K562 (cell line): ENCODE measurements at regions not wholly inside any gene's neighbourhood (a gene's known extent, or its start where the extent isn't known, plus 50 kb on each side); places are given as distances from the start of the nearest gene placed in this dataset.

ENCODE experiments used
- ATAC-seq: fragments of 200-7000 bp; cut with Tn5 transposase; 3 replicates; pipeline ENCODE4 v1.9.1; 2020; ENCODE audit warnings: moderate library complexity
- BruUV-seq: library from RNA; stranded (reverse); fragments of 400-500 nt; replicated peaks from 2 replicates; lab custom pipeline; 2021; lab: Mats Ljungman, UMichigan
- CTCF ChIA-PET: fragments of 300-600 bp; formaldehyde crosslinking; extraction: SDS; loops from one replicate; lab custom pipeline; 2021; ENCODE audit warnings: low intra/inter-chr PET ratio; lab: Yijun Ruan, JAX
- POLR2A ChIA-PET: fragments of 300-600, 350-650 bp; sonication (Branson Sonifier 250); formaldehyde crosslinking; extraction: SDS; loops from one replicate; lab custom pipeline; 2021; ENCODE audit warnings: antibody characterized with exemption, inconsistent platforms; lab: Yijun Ruan, JAX
- DNase-seq, 4 experiments: peaks; one replicate each; pipeline versions ENCODE4 v3.0.0 to v3.0.0-alpha.2; 2011 to 2018; ENCODE audit warnings: low spot score in 3 of 4, mixed read lengths in 3 of 4; ENCODE audit errors: extremely low read depth in 1 of 4
- FAIRE-seq: peaks from 2 replicates; lab custom pipeline; 2011; peaks lifted over from hg19 to GRCh38; lab: Jason Lieb, UNC
- H2AFZ ChIP-seq: 2 replicates; pipeline ENCODE4 v1.6.0; 2011; ENCODE audit warnings: low read depth, low read length, control low read depth, inconsistent platforms
- H3K27ac ChIP-seq: fragments of 200-600 bp; 3 replicates; pipeline ENCODE4 v1.8.0; 2011; ENCODE audit warnings: low read depth, mild to moderate bottlenecking, control low read depth, inconsistent platforms, low read length, moderate library complexity, mixed read lengths; ENCODE audit errors: extremely low read depth
- H3K27me3 ChIP-seq, 2 experiments: fragments of 300-600 bp in 1 of 2; 2 replicates in 1 of 2; 3 replicates in 1 of 2; pipeline versions ENCODE4 v1.6.0 to v1.8.0; 2011; ENCODE audit warnings: inconsistent platforms in 2 of 2, low read length in 2 of 2, mild to moderate bottlenecking in 1 of 2, mixed read lengths in 1 of 2, moderate library complexity in 1 of 2; ENCODE audit not compliant: control insufficient read depth in 2 of 2, insufficient read depth in 2 of 2
- H3K36me3 ChIP-seq: fragments of 300-600 bp; 3 replicates; pipeline ENCODE4 v1.8.0; 2011; ENCODE audit warnings: mild to moderate bottlenecking, low read length, inconsistent platforms; ENCODE audit not compliant: control insufficient read depth, insufficient read depth
- H3K4me1 ChIP-seq, 2 experiments: fragments of 200-600 bp in 1 of 2; replicated peaks in 1 of 2; 2 replicates in 1 of 2; 3 replicates in 1 of 2; pipeline versions ENCODE4 v1.5.1 to v1.8.0; 2011; ENCODE audit warnings: inconsistent platforms in 2 of 2, low read length in 2 of 2, mild to moderate bottlenecking in 1 of 2, mixed read lengths in 1 of 2, moderate library complexity in 1 of 2; ENCODE audit not compliant: control insufficient read depth in 2 of 2, insufficient read depth in 2 of 2
- H3K4me2 ChIP-seq: 2 replicates; pipeline ENCODE4 v1.6.1; 2011; ENCODE audit warnings: low read length, control low read depth, inconsistent platforms, mixed read lengths; ENCODE audit not compliant: insufficient read depth
- H3K4me3 ChIP-seq: fragments of 200-600 bp; sonication (generic), shearing (Covaris generic); 2 replicates; pipeline ENCODE4 v1.5.1; 2016; ENCODE audit warnings: control low read depth, inconsistent platforms
- H3K79me2 ChIP-seq: fragments of 200-600 bp; 3 replicates; pipeline ENCODE4 v1.8.0; 2011; ENCODE audit warnings: low read length, inconsistent platforms; ENCODE audit not compliant: control insufficient read depth, insufficient read depth
- H3K9ac ChIP-seq, 2 experiments: 2 replicates each; pipeline versions ENCODE4 v1.6.0 to v1.6.1; 2011; ENCODE audit warnings: low read depth in 2 of 2, low read length in 2 of 2, control low read depth in 1 of 2, inconsistent platforms in 1 of 2, mild to moderate bottlenecking in 1 of 2, mixed read lengths in 1 of 2; ENCODE audit not compliant: insufficient read depth in 1 of 2
- H3K9me1 ChIP-seq: one replicate; pipeline ENCODE4 v1.6.0; 2011; ENCODE audit warnings: inconsistent platforms, mild to moderate bottlenecking, low read length, moderate library complexity; ENCODE audit not compliant: control insufficient read depth, insufficient read depth
- H3K9me3 ChIP-seq: replicated peaks from 2 replicates; pipeline ENCODE4 v1.5.1; 2011; ENCODE audit warnings: low read depth, low read length, inconsistent platforms; ENCODE audit not compliant: control insufficient read depth, insufficient read depth
- H4K20me1 ChIP-seq: replicated peaks from 2 replicates; pipeline ENCODE4 v1.6.1; 2011; ENCODE audit warnings: low read length, inconsistent platforms, mixed read lengths; ENCODE audit not compliant: control insufficient read depth, insufficient read depth
- ARID3B ChIP-seq: fragments of 250-450 bp; sonication (Bioruptor Pico); IDR thresholded peaks from 2 replicates; pipeline ENCODE4 v1.4.0; 2020; ENCODE audit warnings: borderline replicate concordance
- ELF4 ChIP-seq: fragments of 450-650 bp; formaldehyde crosslinking; IDR thresholded peaks from 2 replicates; pipeline ENCODE4 v1.4.0; 2022; ENCODE audit warnings: missing genetic modification characterization
- ETS2 ChIP-seq: IDR thresholded peaks from 2 replicates; pipeline ENCODE4 v1.6.1; 2016; ENCODE audit warnings: borderline replicate concordance, missing genetic modification characterization, mild to moderate bottlenecking, moderate library complexity, missing compliant biosample characterization; ENCODE audit not compliant: poor library complexity, severe bottlenecking
- NCOR1 ChIP-seq: fragments of 450-650 bp; IDR thresholded peaks from 2 replicates; pipeline ENCODE4 v1.6.1; 2016; ENCODE audit warnings: mild to moderate bottlenecking, moderate library complexity
- RREB1 ChIP-seq: fragments of 250-450 bp; sonication (Bioruptor Pico); IDR thresholded peaks from 2 replicates; pipeline ENCODE4 v1.4.0; 2020
- ZNF551 ChIP-seq: fragments of 250-450 bp; sonication (Bioruptor Pico); IDR thresholded peaks from 2 replicates; pipeline ENCODE4 v1.5.0; 2021; ENCODE audit warnings: mild to moderate bottlenecking, moderate library complexity
- ZNF77 ChIP-seq: fragments of 250-450 bp; sonication (Bioruptor Pico); IDR thresholded peaks from 2 replicates; pipeline ENCODE4 v1.5.0; 2020
- WGBS: fragments of 100-300 bp; shearing (Covaris generic); methylation state at CpG from one replicate; pipeline ENCODE4 v1.1.6; 2016; ENCODE audit warnings: low coverage, mixed read lengths; ENCODE audit not compliant: insufficient coverage; ENCODE audit errors: missing lambda C conversion rate; 5-methylcytosine and 5-hydroxymethylcytosine counted together
- in situ Hi-C: fragments of 300-500 bp; cut with MboI; formaldehyde crosslinking; loops from 4 replicates; pipeline ENCODE4 v1.15.0; 2018; ENCODE audit warnings: inconsistent platforms, mixed read lengths
- intact Hi-C: fragments of 100-400 bp; cut with micrococcal nuclease; formaldehyde crosslinking; loops from 2 replicates; pipeline ENCODE4 v1.14.2; 2022

GRCh38 chr13:19061278-19061677 is 120.3 kb downstream of the TUBA3C start:
- H3K36me3 ChIP-seq: no peaks in the 10 kb centered on the region
- no peaks in the 10 kb centered on the region for H3K9me3 ChIP-seq
- no peak for DNase-seq
- TF ChIP-seq ETS2 (no peak), ARID3B (CRISPR knock-in tag) (no peak)
- TF ChIP-seq, all 486 proteins: peak for 0
- Histone ChIP-seq H3K4me2 (no peak overlapping the region), H3K9ac (no peak overlapping the region), H3K4me1 (no peaks in the 10 kb centered on the region), H3K79me2 (no peaks in the 10 kb centered on the region), H4K20me1 (no peaks in the 10 kb centered on the region), H2AFZ (no peak overlapping the region), H3K4me3 (no peak overlapping the region), H3K27ac (no peak overlapping the region), H3K9me1 (no peaks in the 10 kb centered on the region), H3K27me3 (no peaks in the 10 kb centered on the region; a peak in 2 of 5 replicates)
- no TSS peak for BruUV-seq
- intact Hi-C loops: loop anchor here (10.0 kb wide), 1 partner anchor 624 kb away; no protein-coding TSS in a partner anchor
- FAIRE-seq (no peak), ATAC-seq (no peak)
- in situ Hi-C loops: no loop called here
- no CpG with 5 or more reads among the region's 6 CpGs for WGBS
- ChIA-PET POLR2A (no interaction called here), CTCF (no interaction called here)

DNA sequence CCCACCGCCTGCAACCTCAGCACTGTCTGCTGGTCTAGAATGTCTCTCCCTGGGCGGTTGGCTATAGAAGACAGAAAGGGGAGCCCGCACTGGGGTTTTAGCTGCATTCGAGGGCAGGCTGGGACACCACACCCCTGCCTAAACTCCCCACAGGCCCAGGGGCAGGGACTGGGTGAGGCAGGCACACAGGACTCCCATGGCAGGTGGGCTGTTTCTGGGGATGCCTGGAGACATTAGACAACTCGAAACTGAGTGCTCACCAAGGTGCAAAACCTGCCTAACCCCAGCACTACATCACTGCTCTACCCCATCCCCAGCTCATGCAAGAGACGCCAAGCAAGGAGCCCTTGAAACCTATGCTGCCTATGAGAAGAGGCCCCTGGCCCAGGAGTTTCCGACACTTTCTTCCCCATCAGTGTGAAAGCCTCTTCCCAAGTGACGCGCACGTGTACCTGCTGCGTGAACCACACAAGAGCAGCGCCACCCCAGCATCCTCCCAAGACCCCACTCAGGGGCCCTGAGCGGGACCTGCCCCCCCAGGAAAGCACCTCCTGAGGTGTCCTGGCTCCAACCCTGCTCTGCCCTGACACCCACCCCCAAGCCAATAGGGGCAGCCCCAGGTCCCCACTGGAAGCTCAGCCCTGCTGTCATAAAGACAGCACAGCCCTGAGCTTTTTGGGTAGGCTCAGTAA is 121.2 kb downstream of the TUBA3C start:
- Histone ChIP-seq H2AFZ (no peak overlapping the region), H4K20me1 (no peaks in the 10 kb centered on the region), H3K79me2 (no peaks in the 10 kb centered on the region), H3K4me3 (no peak overlapping the region), H3K4me2 (no peak overlapping the region), H3K27me3 (no peaks in the 10 kb centered on the region; a peak in 2 of 5 replicates), H3K36me3 (no peaks in the 10 kb centered on the region), H3K27ac (no peak overlapping the region), H3K9ac (no peak overlapping the region), H3K9me1 (no peaks in the 10 kb centered on the region), H3K4me1 (no peaks in the 10 kb centered on the region), H3K9me3 (no peaks in the 10 kb centered on the region)
- CTCF ChIA-PET: no interaction called here
- BruUV-seq: no TSS peak
- DNase-seq (no peak), ATAC-seq (no peak), FAIRE-seq (no peak)
- 31% methylated on average over 9 of the region's 13 CpGs for whole genome bisulfite sequencing
- POLR2A ChIA-PET: interaction anchor here (0.5 kb wide), 1 partner anchor 61 kb away, joined by 3 read pairs; no protein-coding TSS in a partner anchor
- intact Hi-C loops (loop anchor here (10.0 kb wide), 1 partner anchor 624 kb away; no protein-coding TSS in a partner anchor), in situ Hi-C loops (no loop called here)
- no peak for TF ChIP-seq RREB1
- no peak for TF ChIP-seq NCOR1
- TF ChIP-seq ZNF77: no peak
- no peak for TF ChIP-seq ELF4 (CRISPR knock-in tag)
- TF ChIP-seq ZNF551 (CRISPR knock-in tag): no peak
